ENCODE measurements at regions not wholly inside any gene's neighbourhood (a gene's known extent, or its start where the extent isn't known, plus 50 kb on each side); places are given as distances from the start of the nearest gene placed in this dataset.

- TF ChIP-seq CTCF (IDR thresholded peaks at IDR 0.05; ENCODE audit: borderline replicate concordance, extremely low read depth, low read length, poor library complexity, severe bottlenecking): no peak
- TF ChIP-seq EZH2 (IDR thresholded peaks at IDR 0.05; ENCODE audit: borderline replicate concordance, low read depth, low read length, severe bottlenecking): no peak
Measured at GRCh38 chr11:71200761-71201160, 51.6 kb downstream of the SHANK2 start.

All from DND-41 (cell line).